CD4-positive, alpha-beta T cell treated with Interferon gamma for 1 hour (primary cell): ENCODE measurements at regions not wholly inside any gene's neighbourhood (a gene's known extent, or its start where the extent isn't known, plus 50 kb on each side); places are given as distances from the start of the nearest gene placed in this dataset.
"Not testable (repeated sequence)": the region's sequence is repeated elsewhere in the genome, so short reads cannot be mapped to it uniquely, and the experiment has no call there.

Experiments used
- DNase-seq: peaks from one replicate; pipeline ENCODE4 v3.0.0-alpha.2; 2020

DNA sequence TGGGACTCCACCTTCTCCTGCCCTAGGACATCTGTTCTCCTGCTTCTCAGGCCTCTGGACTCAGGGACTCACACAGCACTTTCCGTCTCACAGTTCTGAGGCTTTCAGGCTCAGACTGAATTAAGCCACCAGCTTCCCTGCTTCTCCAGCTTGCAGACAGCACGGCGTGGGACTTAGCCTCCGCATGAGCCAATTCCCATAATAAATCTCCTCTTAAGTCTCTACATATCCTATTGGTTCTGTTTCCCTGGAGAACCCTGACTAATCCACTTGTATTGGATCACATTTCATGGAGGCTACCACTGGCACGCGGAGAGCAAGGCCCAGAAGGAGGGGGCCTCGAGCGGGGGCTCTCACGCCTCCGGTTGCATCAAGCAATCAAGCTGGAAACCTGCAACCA lies 1313.6 kb downstream of the TBC1D22A start:
- DNase-seq, result no peak

DNA sequence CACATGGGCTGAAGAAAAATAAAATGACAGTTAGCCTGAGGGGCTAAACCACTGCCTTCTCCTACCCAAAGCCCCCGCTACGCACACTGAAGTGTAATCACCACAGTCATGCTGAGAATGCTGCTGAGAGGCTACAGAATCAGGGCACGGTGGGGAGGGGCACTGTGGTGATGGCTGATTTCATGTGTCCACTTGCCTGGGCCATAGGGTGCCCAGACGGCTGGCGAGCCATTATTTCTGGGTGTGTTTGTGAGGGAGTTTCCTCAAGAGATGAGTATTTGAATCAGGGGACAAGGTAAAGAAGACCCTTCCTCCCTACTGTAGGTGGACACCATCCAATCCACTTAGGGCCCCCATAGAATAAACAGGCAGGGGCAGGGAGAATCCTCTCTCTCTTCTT lies 1313.2 kb downstream of the TBC1D22A start:
- no peak for DNase-seq

DNA sequence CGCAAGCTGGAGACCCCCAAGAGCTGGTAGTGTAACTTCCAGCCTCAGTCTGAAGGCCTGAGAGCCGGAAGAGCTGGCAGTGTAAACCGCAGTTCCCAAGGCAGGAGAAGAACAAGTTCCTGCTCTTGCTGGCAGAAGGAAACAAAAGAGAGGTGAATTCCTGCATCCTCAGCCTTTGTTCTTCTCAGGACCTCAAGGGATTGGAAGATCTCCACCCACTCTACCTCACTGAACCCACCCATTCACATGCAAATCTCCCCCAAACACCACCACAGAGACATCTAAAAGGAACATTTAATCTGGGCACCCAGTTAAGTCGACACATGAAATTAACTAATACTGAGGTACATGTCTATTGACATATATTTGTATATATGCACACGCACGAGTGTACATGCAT lies 1310.3 kb downstream of the TBC1D22A start:
- no peak for DNase-seq

DNA sequence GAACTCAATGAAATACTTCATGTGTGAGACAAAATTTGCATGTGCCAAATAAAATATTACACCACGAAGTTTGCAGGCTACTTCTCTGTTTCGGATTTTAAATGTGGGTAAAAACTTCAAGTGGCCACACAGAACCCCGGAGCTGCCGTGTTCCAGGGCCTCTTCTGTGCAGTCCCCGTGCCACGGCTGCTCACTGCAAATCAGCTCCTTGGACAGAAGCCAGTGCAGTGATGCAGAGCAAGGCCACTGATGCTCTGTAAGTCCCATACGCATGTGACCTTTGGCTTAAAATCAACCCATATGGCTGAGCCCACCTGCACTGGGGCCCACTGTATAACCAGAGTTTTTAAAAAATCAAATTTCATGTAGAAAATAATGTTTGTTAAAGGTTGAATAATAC lies 1309.4 kb downstream of the TBC1D22A start:
- no peak for DNase-seq

DNA sequence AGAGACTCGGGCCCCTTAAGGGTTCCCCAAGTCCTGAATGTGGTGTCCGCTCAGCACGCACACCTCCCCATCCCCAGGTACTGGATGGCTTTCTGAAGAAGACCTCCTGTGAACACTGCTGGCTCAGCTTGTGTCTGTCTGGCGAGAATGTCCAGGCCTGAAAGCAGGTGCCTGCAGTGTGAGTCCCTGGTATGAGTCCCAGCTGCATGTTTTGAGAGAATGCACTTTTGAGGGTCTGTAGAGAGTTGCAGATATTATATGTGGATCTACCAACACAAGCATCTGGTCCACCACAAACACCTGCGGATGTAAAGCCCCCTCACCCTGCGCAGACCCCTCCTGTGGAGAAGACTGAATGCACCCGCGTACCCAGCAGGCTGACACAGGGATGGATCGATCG lies 1308.9 kb downstream of the TBC1D22A start:
- no peak for DNase-seq

DNA sequence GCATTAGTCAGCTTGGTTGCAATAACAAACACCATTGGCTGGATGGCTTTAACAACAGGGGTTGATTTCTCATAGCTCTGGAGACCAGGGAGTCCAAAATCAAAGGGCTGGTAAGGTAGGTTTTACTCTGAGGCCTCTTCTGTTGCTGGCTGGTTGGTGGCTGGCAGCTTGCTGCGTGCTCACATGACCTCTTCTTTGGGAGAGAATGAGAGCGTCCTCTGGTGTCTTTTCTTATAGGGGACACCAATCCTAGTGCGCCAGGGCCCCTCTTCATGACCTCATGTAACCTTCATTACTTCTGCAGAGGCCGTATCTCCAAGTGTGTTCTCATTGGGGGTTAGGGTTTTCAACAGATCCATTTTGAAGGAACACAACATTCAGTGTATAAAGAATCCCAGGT lies 1308.3 kb downstream of the TBC1D22A start:
- no peak for DNase-seq

DNA sequence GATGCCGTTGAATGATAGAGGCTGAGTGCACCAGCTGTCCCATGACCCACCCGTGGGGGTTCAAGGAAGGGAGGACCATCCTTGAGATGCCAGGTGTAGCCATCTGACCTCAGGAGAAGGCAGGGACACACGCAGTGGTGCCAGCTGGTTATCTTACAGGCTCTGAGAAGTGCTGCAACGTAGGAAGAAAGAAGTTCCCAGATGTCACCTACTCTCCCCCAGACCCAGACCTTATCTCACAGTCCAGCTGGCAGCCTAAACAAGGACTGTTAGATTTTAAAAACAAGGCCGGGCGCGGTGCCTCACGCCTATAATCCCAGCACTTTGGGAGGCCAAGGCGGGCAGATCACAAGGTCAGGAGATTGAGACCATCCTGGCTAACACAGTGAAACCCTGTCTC lies 1307.6 kb downstream of the TBC1D22A start:
- DNase-seq, result no peak

DNA sequence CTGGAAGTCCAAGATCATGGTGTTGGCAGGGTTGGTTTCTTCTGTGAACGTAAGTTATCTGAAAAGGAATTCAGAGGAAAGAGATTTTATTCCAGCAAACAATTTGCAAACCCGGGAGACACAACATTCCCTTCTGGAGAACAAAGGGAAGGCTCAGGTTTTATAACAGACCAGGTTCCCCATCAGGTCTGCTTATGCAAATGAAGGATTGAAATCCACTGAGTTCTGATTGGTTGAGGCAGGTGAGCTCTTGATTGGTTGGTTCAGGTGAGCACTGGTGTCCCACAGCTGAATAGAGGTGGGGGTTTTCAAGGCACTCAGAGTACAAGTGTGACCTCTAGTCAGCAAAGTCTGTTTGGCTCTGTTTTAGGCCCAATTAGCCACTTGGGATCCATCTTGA lies 1306.8 kb downstream of the TBC1D22A start:
- DNase-seq, result no peak

DNA sequence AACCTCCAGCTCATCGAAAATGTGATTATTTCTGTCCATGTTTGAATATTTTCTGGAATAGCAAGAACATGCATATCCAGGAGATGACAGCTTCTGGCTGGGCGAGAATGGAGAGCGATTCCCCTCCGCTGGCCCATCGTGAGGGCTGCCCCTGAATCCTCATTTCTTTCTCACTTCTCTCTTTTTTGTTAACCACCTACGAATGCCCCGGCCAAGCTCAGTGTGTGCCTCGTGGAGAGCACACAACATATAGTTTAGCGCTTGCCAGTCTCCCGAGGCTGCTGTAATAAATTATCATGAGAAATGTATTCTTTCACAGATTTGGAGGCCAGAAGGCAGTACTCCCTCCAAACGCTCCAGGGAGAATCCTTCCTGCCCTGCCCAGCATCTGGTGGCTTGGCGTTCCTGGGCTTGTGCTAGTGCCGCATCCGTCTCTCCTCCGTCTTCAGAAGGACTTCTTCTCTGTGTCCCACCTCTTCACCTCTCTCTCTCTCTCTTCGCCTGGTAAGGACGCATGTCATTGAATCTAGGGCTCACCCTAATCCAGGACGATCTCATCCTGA lies 1306.0 kb downstream of the TBC1D22A start:
- DNase-seq, result no peak

DNA sequence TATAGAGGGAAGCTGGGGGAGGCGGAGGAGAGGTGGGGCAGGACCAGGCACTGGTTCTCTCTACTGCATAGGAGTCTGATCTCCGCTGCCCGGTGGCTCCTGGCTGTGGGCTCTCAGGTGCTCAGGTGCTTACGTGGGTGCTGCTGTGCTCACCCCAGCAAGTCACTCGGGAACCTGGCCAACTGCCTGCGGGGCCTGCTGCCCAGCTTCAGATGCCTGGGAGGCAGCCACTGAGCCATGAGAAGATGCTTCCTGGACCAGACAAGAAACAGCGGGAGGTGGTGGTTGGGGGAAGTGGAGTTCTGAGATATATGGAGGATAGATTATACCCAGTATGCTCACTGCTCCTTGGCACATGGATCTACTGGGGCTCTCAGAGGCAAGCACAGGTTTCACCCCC lies 1303.4 kb downstream of the TBC1D22A start:
- no peak for DNase-seq

DNA sequence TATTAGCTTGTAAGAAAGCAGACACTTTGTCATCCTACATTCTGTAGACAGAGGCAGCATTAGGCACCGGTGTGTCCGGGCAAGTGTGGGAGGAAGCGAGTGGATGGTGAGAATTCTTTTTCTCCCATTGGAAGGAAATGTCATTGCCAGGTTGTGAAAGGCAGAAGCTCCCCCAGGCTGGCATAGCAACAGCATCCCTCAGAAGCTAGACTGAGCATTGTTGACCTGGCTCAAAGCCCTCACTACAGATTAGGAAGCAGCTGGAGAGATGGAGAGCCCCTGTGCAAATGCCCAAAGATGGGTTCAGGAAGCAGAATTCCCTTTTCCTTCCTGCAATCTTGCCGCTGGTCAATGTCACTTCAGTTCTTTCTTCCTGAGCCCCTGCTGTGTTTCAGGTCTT lies 1299.3 kb downstream of the TBC1D22A start:
- no peak for DNase-seq

DNA sequence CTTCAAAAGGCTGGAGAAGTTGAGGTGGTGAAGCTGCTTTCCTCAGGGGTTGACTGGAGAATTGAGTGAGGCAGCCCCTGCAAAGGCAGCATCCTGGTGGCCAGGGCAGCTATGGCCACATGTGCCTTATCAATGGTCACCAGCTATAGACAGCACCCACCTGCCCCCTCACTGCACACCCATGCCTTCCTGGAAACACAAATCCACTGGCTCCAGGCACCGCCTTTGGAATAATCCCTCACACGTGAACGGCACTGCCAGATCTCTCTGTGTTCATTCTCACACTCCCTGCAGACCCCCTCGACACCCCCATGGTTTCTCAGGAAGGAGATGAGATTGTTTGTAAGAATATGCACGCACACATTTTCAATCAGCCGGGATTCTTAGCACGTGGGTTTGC lies 1297.8 kb downstream of the TBC1D22A start:
- DNase-seq, result no peak

DNA sequence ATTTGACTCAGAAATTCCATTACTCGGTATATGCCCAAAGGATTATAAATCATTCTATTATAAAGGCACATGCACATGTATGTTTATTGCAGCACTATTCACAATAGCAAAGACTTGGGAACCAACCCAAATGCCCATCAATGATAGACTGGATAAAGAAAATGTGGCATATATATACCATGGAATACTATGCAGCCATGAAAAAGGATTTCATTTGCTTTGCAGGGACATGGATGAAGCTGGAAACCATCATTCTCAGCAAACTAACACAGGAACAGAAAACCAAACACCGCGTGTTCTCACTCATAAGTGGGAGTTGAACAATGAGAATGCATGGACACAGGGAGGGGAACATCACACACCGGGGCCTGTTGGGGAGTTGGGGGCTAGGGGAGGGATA lies 1297.1 kb downstream of the TBC1D22A start:
- DNase-seq, result not testable (repeated sequence)

DNA sequence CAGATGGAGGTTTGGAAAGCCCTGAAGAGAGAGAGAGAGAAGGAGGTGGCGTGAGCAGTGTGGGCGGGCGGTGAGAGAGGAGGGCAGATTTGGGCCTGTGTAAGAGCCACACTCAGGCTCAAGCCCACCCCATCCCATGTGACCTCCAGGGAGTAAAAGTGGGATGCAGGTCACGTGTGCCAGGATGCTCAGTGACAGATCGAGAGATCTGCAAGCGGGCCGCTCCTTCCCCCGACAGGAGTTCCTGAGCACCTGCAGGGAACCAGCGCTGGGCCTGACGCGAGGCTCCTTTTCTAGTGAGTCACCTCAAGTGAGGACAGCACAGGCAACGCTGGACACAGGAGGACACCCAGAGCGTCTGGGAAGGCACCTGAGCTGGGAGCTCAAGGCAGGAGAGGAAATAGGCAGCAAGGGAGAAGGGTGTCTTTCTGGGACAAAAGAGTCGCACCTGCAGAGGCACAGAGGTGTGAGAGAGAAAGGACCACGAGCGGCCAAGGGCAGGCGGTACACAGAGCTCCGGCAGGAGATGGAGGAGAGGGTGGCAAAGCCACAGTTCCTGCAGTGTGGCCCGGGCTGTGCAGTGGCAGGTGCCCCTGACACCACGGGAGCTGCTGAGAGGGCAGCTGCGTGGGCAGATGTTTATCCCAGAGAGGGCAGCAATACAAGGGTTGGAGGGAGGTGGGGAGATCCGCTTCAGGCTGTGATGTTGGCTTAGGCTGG lies 1294.8 kb downstream of the TBC1D22A start:
- DNase-seq, result no peak

DNA sequence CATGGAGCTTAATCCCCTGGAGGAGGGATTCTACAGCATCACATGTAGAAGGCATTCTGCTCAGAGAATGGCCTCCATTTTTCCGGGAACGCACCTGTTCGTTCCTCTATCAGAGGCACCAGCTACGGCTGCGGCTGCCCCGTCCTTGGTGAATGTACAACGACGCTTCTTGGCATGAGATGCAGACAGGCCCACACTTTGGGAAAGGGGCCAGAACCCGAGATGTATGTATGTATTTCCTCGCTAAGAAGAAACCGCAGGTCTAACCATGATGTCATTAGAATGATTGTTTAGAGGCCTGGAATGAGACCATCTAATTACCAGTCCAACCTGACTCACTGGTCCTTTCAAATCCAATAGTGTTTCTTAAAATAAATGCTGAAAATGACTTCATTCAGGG lies 1293.4 kb downstream of the TBC1D22A start:
- no peak for DNase-seq

DNA sequence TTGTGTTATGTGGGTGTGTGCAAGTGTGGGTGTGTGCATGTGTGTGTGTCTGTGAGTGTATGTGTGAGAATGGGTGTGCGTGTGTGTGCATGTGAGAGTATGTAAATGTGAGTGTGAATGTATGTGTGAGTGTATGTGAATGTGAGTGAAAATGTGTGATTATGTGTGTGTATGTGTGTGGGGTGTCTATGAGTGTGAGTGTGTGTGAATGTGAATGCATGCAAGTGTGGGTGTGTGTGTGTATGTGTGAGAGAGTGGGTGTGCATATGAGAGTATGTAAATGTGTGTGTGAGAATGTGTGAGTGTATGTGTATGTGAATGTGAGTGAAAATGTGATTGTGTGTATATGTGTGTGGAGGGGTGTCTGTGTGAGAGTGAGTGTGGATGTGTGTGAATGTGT lies 1292.7 kb downstream of the TBC1D22A start:
- DNase-seq, result no peak

DNA sequence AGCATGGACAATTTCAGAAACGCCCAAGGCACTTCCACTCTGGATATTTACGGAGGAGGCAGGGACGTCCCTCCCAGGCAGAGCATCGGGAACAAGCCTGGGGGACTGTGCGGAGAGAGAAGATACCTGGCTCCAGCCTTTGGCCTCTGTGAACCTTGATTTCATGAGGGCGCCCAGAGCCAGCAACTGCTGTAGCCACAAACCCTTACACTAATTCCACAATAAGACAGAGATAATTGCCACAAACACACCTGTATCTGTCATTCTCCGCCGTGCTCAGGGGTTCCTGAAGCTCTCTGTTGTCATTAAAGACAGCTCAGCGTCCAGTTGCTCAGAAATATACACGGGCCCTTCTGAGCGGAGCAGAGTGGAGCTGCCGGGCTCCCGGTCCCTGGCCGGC lies 1292.1 kb downstream of the TBC1D22A start:
- DNase-seq, result no peak

DNA sequence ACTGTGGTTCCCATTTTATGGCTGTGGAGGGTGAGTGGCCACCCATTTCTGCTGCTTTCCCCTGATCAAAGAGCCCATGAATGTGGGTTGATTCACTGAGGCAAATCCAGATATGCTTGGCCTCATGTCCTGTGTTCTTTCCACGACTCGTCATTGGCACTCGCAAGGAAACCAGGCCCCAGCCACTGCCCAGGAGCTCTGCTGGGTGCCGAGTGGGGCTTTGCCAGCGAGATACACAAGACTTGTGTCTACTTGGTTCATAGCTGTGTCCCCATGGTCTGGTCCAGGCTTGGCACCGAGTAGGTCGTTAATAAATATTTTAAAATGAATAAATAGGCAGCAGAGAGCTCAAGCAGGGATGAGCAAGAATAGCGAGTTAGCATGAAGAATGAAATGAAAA lies 1291.5 kb downstream of the TBC1D22A start:
- no peak for DNase-seq

DNA sequence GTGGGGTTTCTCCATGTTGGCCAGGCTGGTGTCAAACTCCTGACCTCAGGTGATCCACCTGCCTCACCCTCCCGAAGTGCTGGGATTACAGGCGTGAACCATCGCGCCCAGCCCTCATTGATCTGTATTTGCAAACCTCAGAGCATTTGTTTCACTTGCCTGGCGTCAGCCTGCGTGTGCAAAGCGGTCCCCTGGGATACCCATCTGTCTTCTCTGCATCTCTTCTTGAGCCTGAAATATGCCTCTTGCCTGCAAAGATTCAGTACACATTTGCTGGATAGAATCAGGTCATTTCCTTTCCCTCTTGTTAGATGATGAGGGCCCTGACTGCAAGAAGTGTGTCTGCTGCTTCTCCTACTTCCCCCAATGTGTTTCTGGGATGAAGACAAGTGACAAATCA lies 1291.0 kb downstream of the TBC1D22A start:
- no peak for DNase-seq

DNA sequence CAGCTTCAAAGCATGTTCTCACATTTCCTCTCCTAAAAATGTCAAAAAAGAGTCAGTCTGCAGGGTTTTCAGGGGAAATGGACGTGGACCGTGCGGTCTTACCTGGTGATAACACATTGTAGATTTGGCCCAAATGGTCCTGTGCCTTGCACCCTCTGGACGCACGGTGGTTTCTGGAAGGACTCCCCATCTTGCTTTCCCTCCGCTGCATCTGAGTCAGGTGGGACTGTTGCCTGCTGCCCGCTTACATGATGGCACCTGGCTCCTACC lies 1290.1 kb downstream of the TBC1D22A start:
- DNase-seq, result no peak

DNA sequence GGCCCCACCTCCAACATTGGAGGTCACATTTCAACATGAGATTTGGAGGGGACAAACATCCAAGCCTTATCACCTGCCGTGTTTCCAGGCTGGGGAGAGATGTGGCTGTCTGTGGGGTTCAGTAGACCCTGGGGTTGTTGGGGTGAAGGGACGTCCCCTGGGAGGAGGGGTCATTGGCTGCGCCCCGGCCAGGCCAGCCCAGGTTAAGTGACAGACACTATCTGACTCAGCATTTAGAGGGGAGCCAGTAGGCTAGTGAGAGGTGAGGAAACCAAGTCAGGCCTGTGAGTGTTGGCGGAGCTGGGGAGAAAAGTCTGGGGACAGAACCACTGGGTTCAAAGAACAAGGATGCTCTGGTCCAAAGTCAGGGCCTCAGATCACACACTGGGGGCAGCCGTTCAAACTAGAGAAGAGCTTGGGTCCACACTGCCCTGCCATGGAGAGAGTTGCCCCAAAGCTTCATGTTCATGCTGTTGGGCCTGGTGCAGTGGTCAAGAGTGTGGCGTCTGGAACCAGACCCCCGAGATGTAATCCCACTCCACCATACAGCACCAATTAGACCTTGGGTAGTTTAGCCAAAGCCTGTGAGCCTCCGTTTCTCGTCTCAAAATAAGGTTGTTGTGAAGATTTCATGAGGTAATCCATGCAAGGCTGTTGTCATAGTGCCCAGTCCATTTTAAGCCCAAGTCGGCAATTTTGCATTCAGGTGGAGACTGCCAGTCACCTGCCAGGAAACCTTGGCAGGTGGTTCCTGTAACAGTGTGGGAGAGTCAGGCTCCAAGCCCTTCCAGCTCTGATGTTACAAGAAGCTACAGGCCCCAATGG lies 1289.6 kb downstream of the TBC1D22A start:
- DNase-seq, result no peak

DNA sequence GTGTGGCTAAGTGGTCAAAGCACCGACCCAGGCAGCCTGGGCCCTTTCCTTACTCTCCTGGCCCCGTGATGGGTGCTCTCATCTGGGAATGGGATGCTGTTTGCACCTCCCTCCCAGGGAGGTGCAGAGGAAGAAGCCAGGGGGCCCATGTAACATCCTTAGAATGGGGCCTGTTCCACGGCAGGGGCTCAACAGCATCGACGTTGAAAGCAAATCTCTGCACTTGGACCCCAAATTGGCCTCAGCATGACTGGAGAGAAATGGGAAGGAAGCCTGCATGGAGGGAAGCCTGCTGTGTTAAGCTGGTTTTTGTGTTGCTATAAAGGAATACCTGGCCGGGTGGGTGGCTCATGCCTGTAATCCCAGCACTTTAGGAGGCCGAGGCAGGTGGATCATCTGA lies 1288.4 kb downstream of the TBC1D22A start:
- DNase-seq, result no peak

DNA sequence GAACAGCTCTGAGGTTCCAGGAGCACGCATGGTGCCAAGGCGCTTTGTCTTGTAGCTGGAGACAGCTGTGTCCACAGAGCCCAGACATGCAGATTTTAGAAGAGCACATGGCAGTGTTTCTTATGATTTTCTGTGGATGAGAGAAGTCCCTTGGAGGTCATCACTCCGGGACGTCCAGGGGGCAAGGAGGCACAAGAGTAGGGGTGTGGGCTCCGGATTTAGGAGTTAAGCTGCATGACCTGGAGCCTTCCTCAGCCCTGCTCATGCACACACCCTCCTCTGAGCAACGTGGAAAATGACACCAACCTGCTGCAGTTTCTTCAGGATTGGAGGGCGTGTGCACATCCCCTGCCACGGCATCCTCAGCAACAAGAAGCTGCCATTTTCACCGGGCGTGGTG lies 1286.7 kb downstream of the TBC1D22A start:
- no peak for DNase-seq

DNA sequence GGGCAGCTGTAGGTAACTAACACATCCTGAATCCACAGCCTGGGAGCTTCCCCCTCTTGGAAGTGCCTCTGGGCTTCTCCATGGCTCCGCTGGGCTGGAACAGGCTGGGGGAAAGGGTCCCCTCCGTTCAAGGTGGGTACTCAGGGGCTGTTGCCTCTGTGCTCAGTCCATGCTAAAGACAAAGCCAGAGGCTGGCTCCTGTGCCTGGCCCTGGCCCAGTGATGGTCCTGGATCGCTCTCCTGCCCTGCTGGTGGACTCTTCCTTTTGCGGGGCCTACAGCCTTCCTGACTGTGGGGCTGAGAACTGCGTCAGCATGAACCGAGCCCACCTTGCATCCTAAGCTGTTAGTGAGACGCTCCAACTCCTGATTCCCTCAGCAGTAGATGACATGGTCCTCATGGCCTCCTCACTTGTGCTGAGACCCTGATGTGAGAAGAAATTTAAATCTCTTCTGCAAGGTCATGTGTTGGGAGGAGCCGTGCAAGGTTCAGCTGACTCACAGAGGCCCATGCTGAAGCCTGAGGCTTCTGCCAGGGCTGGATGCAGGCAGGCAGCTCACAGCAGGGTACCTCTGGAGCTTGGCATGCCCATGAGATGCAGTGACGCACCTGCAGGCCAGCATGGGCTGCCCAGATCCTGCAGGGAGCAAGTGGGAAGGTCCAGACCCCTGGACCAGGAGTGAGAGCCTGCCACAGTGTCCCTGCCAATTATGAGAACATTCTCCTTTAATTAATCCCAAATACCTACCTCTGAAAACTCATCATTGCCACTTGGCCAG lies 1285.5 kb downstream of the TBC1D22A start:
- no peak for DNase-seq
